GM23338 (cell line): ENCODE measurements at regions not wholly inside any gene's neighbourhood (a gene's known extent, or its start where the extent isn't known, plus 50 kb on each side); places are given as distances from the start of the nearest gene placed in this dataset.

Source experiments
- ATAC-seq: fragments of 200-7000 bp; cut with Tn5 transposase; 3 replicates; pipeline ENCODE4 v1.9.1; 2020
- DNase-seq: peaks from one replicate; pipeline ENCODE4 v3.0.0-alpha.2; 2015; ENCODE audit warnings: low spot score
- H2AFZ ChIP-seq: fragments of 200-600 bp; sonication (generic); 2 replicates; pipeline ENCODE4 v1.8.0; 2016; ENCODE audit warnings: antibody characterized with exemption, mild to moderate bottlenecking, moderate library complexity
- H3F3A ChIP-seq: fragments of 200-600 bp; sonication (generic); replicated peaks from 2 replicates; pipeline ENCODE4 v1.8.0; 2017; ENCODE audit warnings: antibody characterized with exemption, mixed run types, low read depth
- H3K27ac ChIP-seq: fragments of 200-600 bp; sonication (generic); 2 replicates; pipeline ENCODE4 v1.6.1; 2016; ENCODE audit warnings: low read depth
- H3K27me3 ChIP-seq: fragments of 200-600 bp; sonication (generic); 2 replicates; pipeline ENCODE4 v1.8.0; 2016; ENCODE audit warnings: mild to moderate bottlenecking, mixed run types, moderate library complexity; ENCODE audit not compliant: insufficient read depth
- H3K36me3 ChIP-seq: fragments of 200-600 bp; sonication (generic); 2 replicates; pipeline ENCODE4 v1.8.0; 2016; ENCODE audit warnings: mild to moderate bottlenecking; ENCODE audit not compliant: insufficient read depth
- H3K4me1 ChIP-seq: fragments of 200-600 bp; sonication (generic); 2 replicates; pipeline ENCODE4 v1.8.0; 2016; ENCODE audit warnings: mild to moderate bottlenecking, moderate library complexity; ENCODE audit not compliant: insufficient read depth
- H3K4me2 ChIP-seq: fragments of 200-600 bp; sonication (generic); 2 replicates; pipeline ENCODE4 v1.7.1; 2017; ENCODE audit warnings: mixed run types
- H3K4me3 ChIP-seq: fragments of 200-600 bp; sonication (generic); 2 replicates; pipeline ENCODE4 v1.6.1; 2016; ENCODE audit warnings: mixed run types
- H3K79me2 ChIP-seq: fragments of 200-600 bp; sonication (generic); replicated peaks from 2 replicates; pipeline ENCODE4 v1.8.0; 2017; ENCODE audit warnings: mild to moderate bottlenecking; ENCODE audit not compliant: insufficient read depth
- H3K9me2 ChIP-seq: fragments of 200-600 bp; sonication (generic); 2 replicates; pipeline ENCODE4 v1.8.0; 2017; ENCODE audit not compliant: insufficient read depth
- H4K20me1 ChIP-seq: fragments of 200-600 bp; sonication (generic); replicated peaks from 2 replicates; pipeline ENCODE4 v1.8.0; 2017; ENCODE audit warnings: mild to moderate bottlenecking; ENCODE audit not compliant: insufficient read depth
- H3K27ac Mint-ChIP-seq: 2 replicates; pipeline ENCODE4 v1.8.0; 2020; ENCODE audit warnings: inconsistent platforms, mild to moderate bottlenecking, moderate library complexity, mixed read lengths
- H3K27me3 Mint-ChIP-seq: 3 replicates; pipeline ENCODE4 v1.8.0; 2022; ENCODE audit warnings: low read depth, mild to moderate bottlenecking, moderate library complexity, mixed read lengths, inconsistent platforms; ENCODE audit not compliant: insufficient read depth, poor library complexity
- H3K36me3 Mint-ChIP-seq: 3 replicates; pipeline ENCODE4 v1.8.0; 2021; ENCODE audit warnings: low read depth, mild to moderate bottlenecking, inconsistent platforms, moderate library complexity, mixed read lengths
- H3K4me1 Mint-ChIP-seq: 3 replicates; pipeline ENCODE4 v1.8.0; 2020; ENCODE audit warnings: mild to moderate bottlenecking, inconsistent platforms, mixed read lengths
- H3K4me3 Mint-ChIP-seq: 3 replicates; pipeline ENCODE4 v1.8.0; 2021; ENCODE audit warnings: moderate library complexity, mild to moderate bottlenecking, inconsistent platforms, mixed read lengths
- H3K9me3 Mint-ChIP-seq: 3 replicates; pipeline ENCODE4 v1.8.0; 2020; ENCODE audit warnings: moderate library complexity, mild to moderate bottlenecking, inconsistent platforms, mixed read lengths
- CREB1 ChIP-seq: fragments of 250-450 bp; sonication (Bioruptor Pico); IDR thresholded peaks from 2 replicates; pipeline ENCODE4 v1.5.0; 2020; ENCODE audit warnings: low read depth, mild to moderate bottlenecking, moderate library complexity
- EZH2 ChIP-seq: fragments of 200-600 bp; sonication (generic); IDR thresholded peaks from one replicate; pipeline ENCODE4 v1.8.0; 2017; ENCODE audit warnings: antibody characterized with exemption, mild to moderate bottlenecking, low read depth; ENCODE audit not compliant: unreplicated experiment
- EZH2phosphoT487 ChIP-seq: fragments of 200-600 bp; sonication (generic); IDR thresholded peaks from one replicate; pipeline ENCODE4 v1.8.1; 2018; ENCODE audit warnings: antibody characterized with exemption; ENCODE audit not compliant: unreplicated experiment
- JUNB ChIP-seq: IDR thresholded peaks from one replicate; pipeline ENCODE4 v1.6.1; 2016; ENCODE audit warnings: antibody characterized with exemption; ENCODE audit not compliant: unreplicated experiment
- NANOG ChIP-seq: IDR thresholded peaks from 2 replicates; pipeline ENCODE4 v1.6.1; 2016; ENCODE audit warnings: antibody characterized with exemption, borderline replicate concordance
- POLR2AphosphoS5 ChIP-seq: IDR thresholded peaks from 2 replicates; pipeline ENCODE4 v1.6.1; 2016; ENCODE audit warnings: antibody characterized with exemption, low read depth
- STAT1 ChIP-seq: IDR thresholded peaks from one replicate; pipeline ENCODE4 v1.6.1; 2016; ENCODE audit warnings: antibody characterized with exemption; ENCODE audit not compliant: unreplicated experiment
- ZNF114 ChIP-seq: fragments of 250-450 bp; sonication (Bioruptor Pico); IDR thresholded peaks from 2 replicates; pipeline ENCODE4 v1.5.0; 2020; ENCODE audit warnings: mild to moderate bottlenecking, moderate library complexity
- ZNF331 ChIP-seq: fragments of 250-450 bp; sonication (Bioruptor Pico); IDR thresholded peaks from 2 replicates; pipeline ENCODE4 v1.5.0; 2020; ENCODE audit warnings: low read depth, mild to moderate bottlenecking, moderate library complexity
- TF ChIP-seq, protein P1 (sequence below), 2 experiments: fragments of 200-600 bp in 1 of 2; sonication (generic) in 1 of 2; conservative IDR thresholded peaks; 2 replicates each; pipeline versions ENCODE4 v1.5.1 to v1.6.1; 2016 to 2017; ENCODE audit warnings: antibody characterized with exemption in 2 of 2, low read depth in 2 of 2, mild to moderate bottlenecking in 2 of 2, moderate library complexity in 1 of 2
- TF ChIP-seq, protein P2 (sequence below): IDR thresholded peaks from one replicate; pipeline ENCODE4 v1.6.1; 2018; ENCODE audit warnings: antibody characterized with exemption; ENCODE audit not compliant: unreplicated experiment

- no peak for TF ChIP-seq ZNF331 (CRISPR knock-in tag)
- TF ChIP-seq, protein P1, sequence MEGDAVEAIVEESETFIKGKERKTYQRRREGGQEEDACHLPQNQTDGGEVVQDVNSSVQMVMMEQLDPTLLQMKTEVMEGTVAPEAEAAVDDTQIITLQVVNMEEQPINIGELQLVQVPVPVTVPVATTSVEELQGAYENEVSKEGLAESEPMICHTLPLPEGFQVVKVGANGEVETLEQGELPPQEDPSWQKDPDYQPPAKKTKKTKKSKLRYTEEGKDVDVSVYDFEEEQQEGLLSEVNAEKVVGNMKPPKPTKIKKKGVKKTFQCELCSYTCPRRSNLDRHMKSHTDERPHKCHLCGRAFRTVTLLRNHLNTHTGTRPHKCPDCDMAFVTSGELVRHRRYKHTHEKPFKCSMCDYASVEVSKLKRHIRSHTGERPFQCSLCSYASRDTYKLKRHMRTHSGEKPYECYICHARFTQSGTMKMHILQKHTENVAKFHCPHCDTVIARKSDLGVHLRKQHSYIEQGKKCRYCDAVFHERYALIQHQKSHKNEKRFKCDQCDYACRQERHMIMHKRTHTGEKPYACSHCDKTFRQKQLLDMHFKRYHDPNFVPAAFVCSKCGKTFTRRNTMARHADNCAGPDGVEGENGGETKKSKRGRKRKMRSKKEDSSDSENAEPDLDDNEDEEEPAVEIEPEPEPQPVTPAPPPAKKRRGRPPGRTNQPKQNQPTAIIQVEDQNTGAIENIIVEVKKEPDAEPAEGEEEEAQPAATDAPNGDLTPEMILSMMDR (conservative IDR thresholded peaks at IDR 0.05; ENCODE audit: low read depth in 2 of 2): no peak
These were observed 215.1 kb upstream of the PAPPA start (continued) for GRCh38 chr9:115938479-115938878.

GRCh38 chr9:115939065-115939765, 214.4 kb upstream of the PAPPA start:
- Histone ChIP-seq H3K4me1 (peaks cover 4% of the 10 kb centered on the region; the same call in 1 of the 2 replicates), H3K4me3 (no peak overlapping the region), H3K4me2 (no peak overlapping the region), H3F3A (no peaks in the 10 kb centered on the region), H3K79me2 (no peaks in the 10 kb centered on the region), H3K36me3 (no peaks in the 10 kb centered on the region), H2AFZ (no peak overlapping the region), H3K27ac (no peak overlapping the region), H3K9me2 (no peaks in the 10 kb centered on the region), H3K27me3 (no peaks in the 10 kb centered on the region), H4K20me1 (no peaks in the 10 kb centered on the region)
- Mint-ChIP-seq H3K9me3 (no peaks in the 10 kb centered on the region), H3K27me3 (no peaks in the 10 kb centered on the region), H3K27ac (no peak overlapping the region), H3K4me3 (no peak overlapping the region), H3K36me3 (no peaks in the 10 kb centered on the region), H3K4me1 (peaks cover 2% of the 10 kb centered on the region; the same call in 2 of the 3 replicates)
- ATAC-seq: no peak
- DNase-seq: no peak
- no peak for TF ChIP-seq NANOG
- no peak for TF ChIP-seq JUNB
- no peak for TF ChIP-seq ZNF114 (CRISPR knock-in tag)
- TF ChIP-seq STAT1: no peak
- no peak for TF ChIP-seq CREB1
- no peak for TF ChIP-seq POLR2AphosphoS5
- TF ChIP-seq, protein P2, sequence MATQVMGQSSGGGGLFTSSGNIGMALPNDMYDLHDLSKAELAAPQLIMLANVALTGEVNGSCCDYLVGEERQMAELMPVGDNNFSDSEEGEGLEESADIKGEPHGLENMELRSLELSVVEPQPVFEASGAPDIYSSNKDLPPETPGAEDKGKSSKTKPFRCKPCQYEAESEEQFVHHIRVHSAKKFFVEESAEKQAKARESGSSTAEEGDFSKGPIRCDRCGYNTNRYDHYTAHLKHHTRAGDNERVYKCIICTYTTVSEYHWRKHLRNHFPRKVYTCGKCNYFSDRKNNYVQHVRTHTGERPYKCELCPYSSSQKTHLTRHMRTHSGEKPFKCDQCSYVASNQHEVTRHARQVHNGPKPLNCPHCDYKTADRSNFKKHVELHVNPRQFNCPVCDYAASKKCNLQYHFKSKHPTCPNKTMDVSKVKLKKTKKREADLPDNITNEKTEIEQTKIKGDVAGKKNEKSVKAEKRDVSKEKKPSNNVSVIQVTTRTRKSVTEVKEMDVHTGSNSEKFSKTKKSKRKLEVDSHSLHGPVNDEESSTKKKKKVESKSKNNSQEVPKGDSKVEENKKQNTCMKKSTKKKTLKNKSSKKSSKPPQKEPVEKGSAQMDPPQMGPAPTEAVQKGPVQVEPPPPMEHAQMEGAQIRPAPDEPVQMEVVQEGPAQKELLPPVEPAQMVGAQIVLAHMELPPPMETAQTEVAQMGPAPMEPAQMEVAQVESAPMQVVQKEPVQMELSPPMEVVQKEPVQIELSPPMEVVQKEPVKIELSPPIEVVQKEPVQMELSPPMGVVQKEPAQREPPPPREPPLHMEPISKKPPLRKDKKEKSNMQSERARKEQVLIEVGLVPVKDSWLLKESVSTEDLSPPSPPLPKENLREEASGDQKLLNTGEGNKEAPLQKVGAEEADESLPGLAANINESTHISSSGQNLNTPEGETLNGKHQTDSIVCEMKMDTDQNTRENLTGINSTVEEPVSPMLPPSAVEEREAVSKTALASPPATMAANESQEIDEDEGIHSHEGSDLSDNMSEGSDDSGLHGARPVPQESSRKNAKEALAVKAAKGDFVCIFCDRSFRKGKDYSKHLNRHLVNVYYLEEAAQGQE: no peak
- TF ChIP-seq, protein P1 (conservative IDR thresholded peaks at IDR 0.05; ENCODE audit: low read depth in 2 of 2): no peak
- no peak for TF ChIP-seq ZNF331 (CRISPR knock-in tag)
- TF ChIP-seq EZH2phosphoT487: no peak
- no peak for TF ChIP-seq EZH2
